Smooth muscle cell of the brain vasculature (primary cell): ENCODE measurements at regions not wholly inside any gene's neighbourhood (a gene's known extent, or its start where the extent isn't known, plus 50 kb on each side); places are given as distances from the start of the nearest gene placed in this dataset.
"Not testable (repeated sequence)": the region's sequence is repeated elsewhere in the genome, so short reads cannot be mapped to it uniquely, and the experiment has no call there.

Experiments
- DNase-seq: peaks from one replicate; pipeline ENCODE4 v3.0.0-alpha.2; 2012; ENCODE audit warnings: low read depth, low spot score

- no peak for DNase-seq
Observed at GRCh38 chr10:78456649-78457400, 423.2 kb downstream of the RPS24 start.

- no peak for DNase-seq
Observed at GRCh38 chr10:78457804-78458482, 424.3 kb downstream of the RPS24 start.

- no peak for DNase-seq
Observed at GRCh38 chr10:78458983-78459638, 425.4 kb downstream of the RPS24 start.

- DNase-seq, result no peak
Observed at GRCh38 chr10:78459639-78460037, 426.0 kb downstream of the RPS24 start.

GRCh38 chr10:78460204-78460603 is 426.5 kb downstream of the RPS24 start:
- no peak for DNase-seq

- no peak for DNase-seq
Observed at GRCh38 chr10:78461333-78461732, 427.7 kb downstream of the RPS24 start.

- DNase-seq, result no peak
Observed at GRCh38 chr10:78462176-78462575, 428.5 kb downstream of the RPS24 start.

- DNase-seq, result no peak
Observed at GRCh38 chr10:78462726-78463228, 429.1 kb downstream of the RPS24 start.

GRCh38 chr10:78464118-78464855 is 430.6 kb downstream of the RPS24 start:
- DNase-seq, result no peak

GRCh38 chr10:78464856-78465267 is 431.2 kb downstream of the RPS24 start:
- DNase-seq, result no peak

- DNase-seq, result no peak
Observed at GRCh38 chr10:78465431-78465830, 431.8 kb downstream of the RPS24 start.

GRCh38 chr10:78467496-78468106 is 433.9 kb downstream of the RPS24 start:
- no peak for DNase-seq

- not testable (repeated sequence) for DNase-seq
Observed at GRCh38 chr10:78468731-78469130, 435.1 kb downstream of the RPS24 start.

GRCh38 chr10:78470267-78471103 is 436.8 kb downstream of the RPS24 start:
- no peak for DNase-seq

GRCh38 chr10:78471326-78471722 is 437.7 kb downstream of the RPS24 start:
- DNase-seq, result no peak

GRCh38 chr10:78471723-78472550 is 438.3 kb downstream of the RPS24 start:
- DNase-seq, result no peak

GRCh38 chr10:78472551-78472890 is 438.9 kb downstream of the RPS24 start:
- DNase-seq, result no peak

- DNase-seq, result no peak
Observed at GRCh38 chr10:78473006-78473405, 439.3 kb downstream of the RPS24 start.

- DNase-seq, result no peak
Observed at GRCh38 chr10:78474743-78475142, 441.1 kb downstream of the RPS24 start.

GRCh38 chr10:78475437-78475836 is 441.8 kb downstream of the RPS24 start:
- no peak for DNase-seq
